Left ventricle myocardium superior (tissue), 1 donor: ENCODE measurements at regions not wholly inside any gene's neighbourhood (a gene's known extent, or its start where the extent isn't known, plus 50 kb on each side); places are given as distances from the start of the nearest gene placed in this dataset.
"Not testable (repeated sequence)": the region's sequence is repeated elsewhere in the genome, so short reads cannot be mapped to it uniquely, and the experiment has no call there.

Source experiments
- ATAC-seq: fragments of 200-7000 bp; cut with Tn5 transposase; one replicate; pipeline ENCODE4 v1.9.1; 2020; ENCODE audit warnings: mild to moderate bottlenecking, moderate library complexity
- DNase-seq: peaks from one replicate; pipeline ENCODE4 v3.0.0-alpha.2; 2020
- intact Hi-C: fragments of 100-400 bp; cut with micrococcal nuclease; formaldehyde crosslinking; loops from one replicate; pipeline ENCODE4 v1.11.0; 2022
- donor health status: DM: no; HTN: yes; CAD: no; lungs with severe emphysema.

DNA sequence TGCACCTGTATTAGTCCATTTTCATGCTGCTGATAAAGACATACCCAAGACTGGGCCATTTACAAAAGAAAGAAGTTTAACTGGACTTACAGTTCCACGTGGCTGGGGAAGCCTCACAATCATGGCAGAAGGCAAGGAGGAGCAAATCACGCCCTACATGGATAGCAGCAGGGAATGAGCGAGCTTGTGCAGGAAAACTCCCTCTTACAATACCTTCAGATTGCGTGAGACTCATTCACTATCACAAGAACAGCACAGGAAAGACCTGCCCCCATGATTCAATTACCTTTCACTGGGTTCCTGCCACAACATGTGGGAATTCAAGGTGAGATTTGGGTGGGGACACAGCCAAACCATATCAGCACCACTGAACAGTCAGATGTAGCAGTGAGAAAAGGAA lies 137.4 kb downstream of the DACT1 start:
- DNase-seq, intact Hi-C loops, ATAC-seq: not testable (repeated sequence)

DNA sequence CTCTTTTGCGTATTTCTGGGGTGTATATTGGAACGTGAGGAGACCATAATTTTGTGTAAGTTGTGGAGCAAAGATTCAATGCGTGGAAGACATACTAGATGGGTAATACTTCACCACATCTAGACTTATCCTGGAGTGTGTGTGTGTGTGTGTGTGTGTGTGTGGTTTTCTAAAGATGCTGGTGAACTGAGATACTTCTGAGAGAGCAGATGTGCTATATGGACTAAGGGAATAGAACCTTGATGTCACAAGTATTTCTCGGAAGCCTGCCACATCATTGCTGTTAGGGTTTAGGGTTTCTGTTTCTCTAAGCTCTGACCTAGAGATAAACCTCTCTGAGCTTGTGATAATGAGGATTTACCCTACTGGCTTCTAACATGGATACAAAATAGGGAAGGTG lies 138.8 kb downstream of the DACT1 start:
- intact Hi-C loops, result no loop called here
- ATAC-seq (no peak), DNase-seq (no peak)

DNA sequence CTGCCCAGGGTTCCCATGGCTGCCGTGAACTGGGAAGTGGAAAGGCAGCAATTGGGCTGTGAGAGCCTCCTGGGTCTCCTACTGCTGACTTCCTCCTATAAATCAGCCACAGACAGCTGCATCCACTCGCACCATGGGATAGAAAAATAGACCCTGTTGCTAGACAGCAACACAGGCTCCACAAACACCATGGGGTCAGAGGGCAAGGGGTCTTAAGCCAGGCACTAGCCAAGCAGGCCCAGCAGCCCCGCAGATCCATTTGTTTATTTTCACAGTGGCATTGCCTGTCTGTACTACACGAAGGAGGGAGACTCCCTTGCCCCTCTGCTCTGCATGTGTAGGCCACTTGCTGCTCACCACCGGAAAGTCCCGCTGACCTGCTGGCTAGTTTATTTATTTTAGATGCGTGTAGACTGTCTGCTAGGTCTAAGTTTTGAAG lies 139.8 kb downstream of the DACT1 start:
- DNase-seq (no peak), ATAC-seq (no peak)
- intact Hi-C loops, result no loop called here

DNA sequence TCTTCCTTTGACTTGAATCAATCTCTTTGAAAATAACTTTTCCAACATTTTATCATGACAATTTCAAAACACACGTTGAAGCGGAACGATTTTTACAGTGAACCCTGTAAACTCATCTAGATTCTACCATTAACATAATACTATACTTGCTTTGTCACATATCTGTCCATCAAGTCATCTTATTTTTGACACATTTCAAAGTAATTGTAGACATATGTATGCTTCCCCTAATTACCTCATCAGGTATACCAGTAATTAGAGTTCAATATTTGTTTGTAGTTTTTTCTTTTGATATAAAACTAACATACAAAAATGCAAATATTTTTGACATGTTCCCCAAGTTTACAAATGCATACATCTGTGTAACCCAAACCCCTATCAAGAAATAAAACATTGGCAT lies 140.4 kb downstream of the DACT1 start:
- no peak for DNase-seq
- ATAC-seq, result no peak
- intact Hi-C loops, result no loop called here

DNA sequence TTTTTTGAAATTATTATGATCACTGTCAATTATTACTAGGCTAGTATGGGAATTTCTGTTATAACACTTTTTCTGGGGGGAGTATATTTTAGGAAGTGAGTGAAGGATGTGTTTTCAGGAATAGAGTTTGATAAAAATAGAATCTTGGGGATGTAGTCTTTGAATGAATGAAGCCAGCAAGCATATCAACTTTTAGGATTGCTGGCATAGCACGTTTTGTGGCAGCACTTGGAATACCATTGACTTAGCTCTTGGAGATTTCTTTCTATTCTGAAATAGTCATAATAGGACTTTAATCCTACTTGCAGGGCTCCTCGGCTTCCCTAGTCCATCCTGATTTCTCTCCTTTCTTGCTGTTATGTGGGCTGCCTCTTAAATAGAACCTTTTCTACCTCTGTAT lies 141.6 kb downstream of the DACT1 start:
- intact Hi-C loops, result no loop called here
- ATAC-seq, result no peak
- no peak for DNase-seq

DNA sequence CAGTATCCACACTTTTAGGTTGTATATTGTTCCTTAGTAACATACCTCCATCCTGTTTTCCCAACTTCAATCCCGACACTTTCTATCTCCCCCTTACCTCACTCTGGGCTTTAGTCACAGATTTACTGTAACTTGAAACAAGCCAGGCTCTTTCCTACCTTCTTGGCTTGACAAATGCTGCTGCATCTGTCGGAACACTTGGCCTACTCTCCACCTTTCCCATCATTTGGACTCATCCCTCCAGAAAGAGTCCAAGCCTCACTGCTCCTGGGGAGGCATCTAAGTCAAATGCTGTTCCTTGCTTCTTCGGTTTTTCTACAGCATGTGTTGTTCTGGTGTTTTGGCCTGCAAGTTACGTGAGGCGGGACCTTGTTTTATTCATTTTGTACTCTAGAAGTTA lies 142.4 kb downstream of the DACT1 start:
- intact Hi-C loops, result no loop called here
- DNase-seq, result no peak
- ATAC-seq, result no peak

DNA sequence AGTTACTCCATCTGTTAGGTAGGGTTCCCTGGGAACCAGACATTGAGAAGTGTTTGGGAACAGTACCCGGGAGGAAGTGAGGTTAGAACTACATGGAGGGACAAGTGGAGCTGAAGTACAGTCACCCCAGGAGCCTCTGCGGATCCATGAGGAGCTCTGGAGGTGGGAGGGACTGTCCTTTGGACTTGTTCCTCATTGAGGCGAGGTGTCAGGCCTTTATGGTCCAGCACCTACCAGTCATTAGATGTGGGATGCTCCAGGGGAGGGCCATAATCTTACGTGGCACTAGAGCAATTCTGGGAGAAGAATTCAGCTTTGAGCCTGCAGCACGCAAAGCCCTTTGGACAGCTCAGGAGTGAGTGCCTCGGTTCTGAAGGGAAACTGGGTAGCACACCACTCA lies 142.8 kb downstream of the DACT1 start:
- intact Hi-C loops, result no loop called here
- DNase-seq, result no peak
- ATAC-seq, result no peak

DNA sequence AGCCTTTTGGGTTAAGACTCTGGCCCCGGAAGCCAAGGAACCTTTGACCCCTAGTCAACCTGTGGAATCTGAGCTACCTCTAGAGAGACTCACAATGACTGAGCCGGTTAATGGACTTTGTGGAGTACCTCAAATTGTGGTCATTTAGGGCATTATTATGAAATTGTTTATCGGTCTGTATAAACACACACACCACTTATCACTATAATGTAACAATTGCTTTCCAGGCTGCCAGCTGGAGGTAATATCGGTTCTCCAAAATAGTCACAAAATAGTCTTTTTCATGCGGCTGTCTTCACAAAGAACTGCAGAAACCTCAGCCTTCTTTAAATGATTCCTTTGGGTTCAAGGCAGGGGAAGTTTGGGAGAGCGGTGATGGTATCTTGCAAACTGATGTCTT lies 144.2 kb downstream of the DACT1 start:
- ATAC-seq, result no peak
- intact Hi-C loops, result no loop called here
- no peak for DNase-seq

DNA sequence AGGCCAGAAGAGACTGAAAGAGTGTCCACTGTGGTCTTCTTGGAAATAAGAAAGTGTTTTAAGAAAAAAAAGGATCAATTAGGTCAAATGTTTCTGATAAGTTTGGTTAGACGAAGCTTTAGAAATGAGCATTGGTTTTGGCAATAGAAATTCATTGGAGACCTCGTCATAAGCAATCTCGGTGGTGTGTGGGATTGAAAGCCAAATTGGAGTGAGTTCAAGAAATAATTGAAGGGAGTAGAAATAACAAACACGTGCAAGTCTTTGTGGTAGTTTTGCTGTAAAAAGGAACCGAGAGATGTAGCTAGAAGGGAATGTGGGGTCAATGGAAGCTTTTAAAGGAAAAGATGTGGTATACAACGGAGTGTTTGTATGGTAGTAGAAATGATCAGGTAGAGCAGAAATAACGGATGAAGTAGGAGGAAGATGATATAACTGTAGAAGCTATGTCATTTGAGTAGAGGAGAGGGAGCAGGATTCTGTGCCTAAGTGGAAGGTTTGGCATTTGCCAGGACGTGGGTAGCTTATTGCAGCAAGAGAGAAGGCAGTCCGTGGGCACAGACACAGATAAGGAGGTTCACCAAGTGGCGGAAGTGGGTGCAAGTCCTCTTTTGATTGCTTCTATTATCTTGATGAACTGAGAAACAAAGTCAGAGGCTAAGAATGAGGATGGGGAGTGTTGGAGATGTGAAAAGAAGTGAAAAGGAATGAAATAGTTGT lies 146.2 kb downstream of the DACT1 start:
- ATAC-seq, result no peak
- no peak for DNase-seq
- intact Hi-C loops, result no loop called here

DNA sequence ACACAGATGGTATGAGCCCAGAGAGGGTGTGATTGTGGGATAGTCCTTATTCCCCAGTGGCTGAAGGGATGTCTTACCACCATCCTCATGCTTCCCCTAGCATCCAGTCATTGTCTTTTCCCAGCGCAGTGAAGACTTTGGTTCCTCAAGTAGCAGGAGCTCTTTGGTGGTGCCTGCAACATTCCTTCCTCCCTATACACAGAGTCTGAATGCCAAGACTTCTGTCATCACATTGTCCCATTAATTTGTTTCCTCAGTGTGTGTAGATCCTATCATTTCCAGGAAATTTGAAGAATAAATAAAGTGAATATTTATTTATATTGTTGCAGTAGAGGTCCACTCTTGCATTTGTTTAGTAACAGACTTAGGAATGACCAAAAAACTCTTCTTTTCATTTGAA lies 147.2 kb downstream of the DACT1 start:
- no peak for DNase-seq
- ATAC-seq, result no peak

DNA sequence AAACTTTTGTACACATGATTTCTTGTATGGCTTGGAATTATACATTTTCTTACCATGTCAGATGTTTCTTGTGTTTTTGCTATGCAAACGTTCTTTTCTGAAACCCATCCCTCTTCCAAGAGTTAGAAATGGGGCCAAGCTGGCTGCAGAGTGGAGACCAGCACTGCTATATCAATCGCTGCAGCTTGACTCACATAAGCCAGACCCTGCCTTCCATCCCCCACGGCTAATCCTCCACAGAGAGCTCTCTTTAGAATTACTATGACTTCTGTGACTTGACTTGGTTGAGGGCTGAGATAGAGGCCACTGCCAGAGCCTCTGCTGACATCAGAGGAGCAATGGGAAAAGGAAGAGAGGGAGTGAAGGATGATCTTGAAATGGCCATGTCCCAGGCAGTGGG lies 147.9 kb downstream of the DACT1 start:
- intact Hi-C loops, result no loop called here
- DNase-seq, result no peak
- no peak for ATAC-seq

More for the DNA sequence above, 147.2 kb downstream of the DACT1 start:
- intact Hi-C loops, result no loop called here

DNA sequence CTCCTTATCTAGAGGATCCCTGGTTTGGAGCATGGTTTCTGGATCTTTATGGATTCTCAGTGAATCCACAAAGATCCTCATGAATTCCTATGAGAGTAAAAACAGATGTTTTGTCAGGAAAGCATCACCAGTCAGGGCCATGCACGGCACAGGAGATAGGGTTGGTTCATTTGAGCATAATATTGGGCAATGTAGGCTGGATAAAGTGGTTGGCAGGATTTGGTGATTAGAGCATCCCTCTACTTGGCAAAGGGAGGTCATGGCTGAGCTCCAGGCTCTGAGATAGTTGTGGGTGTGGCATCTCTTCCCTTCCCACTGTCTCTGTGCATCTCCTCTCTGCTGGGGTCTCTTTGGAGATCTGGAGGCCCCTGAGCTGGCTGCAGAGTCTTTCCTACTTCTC lies 149.8 kb downstream of the DACT1 start:
- ATAC-seq (no peak), DNase-seq (no peak)
- intact Hi-C loops, result no loop called here

DNA sequence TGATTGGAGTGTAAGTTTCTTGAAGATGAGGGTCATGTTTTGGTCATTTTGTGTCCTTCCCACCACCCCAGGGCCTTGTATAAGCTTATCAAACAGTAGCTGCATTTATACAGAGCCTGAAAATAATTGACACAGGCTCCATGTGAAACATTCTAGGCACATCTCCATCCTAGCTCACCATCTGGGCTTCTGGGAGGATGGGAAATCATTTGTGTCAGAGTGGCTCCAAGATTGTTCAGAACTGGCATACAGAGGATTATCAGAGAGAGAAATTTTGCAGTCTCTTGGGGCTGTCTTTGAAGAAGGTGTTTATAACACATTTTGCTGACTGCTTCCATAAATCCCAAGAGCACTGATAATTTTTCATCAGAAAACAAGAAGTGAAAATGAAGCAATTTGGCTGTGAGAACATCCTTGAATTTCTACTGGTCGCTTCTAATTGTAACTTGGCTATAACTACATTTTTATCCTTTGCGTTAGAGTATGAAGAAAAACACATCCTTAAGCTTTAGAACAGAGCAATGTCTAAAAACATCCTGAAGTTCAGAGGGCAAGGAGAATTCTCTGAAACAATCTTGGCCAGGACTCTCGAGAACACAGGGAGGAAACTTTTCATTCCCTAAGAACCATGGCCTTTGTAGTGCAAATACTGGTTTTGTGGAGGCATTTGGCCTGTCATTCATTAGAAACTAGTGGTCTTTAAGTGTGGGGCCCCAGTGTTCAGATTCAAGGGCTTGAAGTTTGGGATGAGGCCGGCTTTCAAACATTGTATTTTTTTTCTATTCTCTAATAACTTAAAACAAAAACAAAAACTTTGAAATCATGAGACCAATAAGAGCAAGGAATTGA lies 151.1 kb downstream of the DACT1 start:
- ATAC-seq, result no peak
- intact Hi-C loops, result no loop called here
- no peak for DNase-seq

DNA sequence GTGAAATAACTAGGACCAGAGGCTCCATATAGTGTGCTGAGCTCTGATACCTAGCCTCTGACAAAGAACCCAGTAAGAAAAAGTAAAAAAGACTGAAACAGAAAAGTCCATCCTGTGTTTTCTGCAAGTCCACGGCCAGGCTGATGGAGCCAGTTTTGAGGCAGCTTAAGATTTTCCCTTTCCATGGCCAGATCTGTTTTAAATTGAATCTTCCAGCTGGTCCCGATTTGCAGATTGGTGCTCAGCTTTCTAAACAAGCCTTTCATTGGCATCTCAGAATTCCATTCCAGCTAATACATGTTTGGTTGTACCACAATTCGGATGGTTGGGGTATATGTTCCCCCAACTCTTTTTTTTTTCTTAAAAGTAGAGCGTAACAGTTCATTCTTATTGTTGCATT lies 152.0 kb downstream of the DACT1 start:
- ATAC-seq, result no peak
- intact Hi-C loops, result no loop called here
- no peak for DNase-seq

DNA sequence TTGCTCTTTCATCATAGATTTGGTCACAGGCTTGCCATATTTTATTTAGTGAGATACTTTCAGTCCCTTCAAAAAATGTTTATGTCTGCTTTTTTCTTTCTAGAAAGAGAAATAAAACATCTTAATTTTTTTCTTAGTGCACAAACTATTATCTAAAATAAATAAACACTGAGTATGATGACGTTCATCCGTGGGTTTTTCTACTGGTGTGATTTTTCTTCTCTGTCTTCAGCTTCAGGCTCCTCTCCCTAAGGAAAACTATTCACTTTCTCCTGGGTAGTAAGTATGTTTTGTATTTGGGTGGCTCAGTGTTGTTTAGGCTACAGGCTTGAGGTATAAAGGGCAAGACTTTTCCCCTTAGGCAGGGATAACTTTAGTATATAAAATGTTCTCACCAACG lies 154.7 kb downstream of the DACT1 start:
- ATAC-seq, result peak; percentile 21
- intact Hi-C loops, result no loop called here

DNA sequence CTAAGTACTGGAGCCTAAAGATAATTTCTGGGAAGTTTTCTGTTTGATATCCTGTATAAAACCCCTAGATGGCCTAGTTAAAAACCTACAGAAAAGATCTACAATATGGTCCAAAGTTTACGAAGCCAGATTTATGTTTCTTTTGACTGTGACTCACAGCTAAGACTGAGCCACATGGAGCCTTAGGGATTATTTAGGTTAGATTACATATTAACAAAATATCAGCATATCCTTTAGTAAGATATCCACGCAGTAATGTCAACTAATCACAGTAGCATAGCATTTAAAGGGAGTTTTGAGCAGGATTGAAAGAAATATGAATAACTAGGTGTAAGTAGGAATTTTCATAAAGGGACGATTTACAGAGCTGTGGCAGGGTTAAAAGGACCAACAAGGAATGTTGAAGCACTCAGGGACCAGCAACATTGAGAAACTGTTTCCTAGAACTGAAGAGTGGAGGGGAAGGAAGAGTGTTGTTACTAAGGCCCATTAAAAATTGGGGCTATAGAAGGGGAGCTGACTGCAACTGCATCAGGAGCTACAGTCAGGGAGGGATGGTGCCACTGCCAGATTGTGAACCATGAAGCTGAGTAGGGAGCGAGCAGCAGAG lies 155.5 kb downstream of the DACT1 start:
- DNase-seq, result no peak
- intact Hi-C loops, result no loop called here
- ATAC-seq, result no peak

More for the DNA sequence above, 154.7 kb downstream of the DACT1 start:
- DNase-seq, result no peak

DNA sequence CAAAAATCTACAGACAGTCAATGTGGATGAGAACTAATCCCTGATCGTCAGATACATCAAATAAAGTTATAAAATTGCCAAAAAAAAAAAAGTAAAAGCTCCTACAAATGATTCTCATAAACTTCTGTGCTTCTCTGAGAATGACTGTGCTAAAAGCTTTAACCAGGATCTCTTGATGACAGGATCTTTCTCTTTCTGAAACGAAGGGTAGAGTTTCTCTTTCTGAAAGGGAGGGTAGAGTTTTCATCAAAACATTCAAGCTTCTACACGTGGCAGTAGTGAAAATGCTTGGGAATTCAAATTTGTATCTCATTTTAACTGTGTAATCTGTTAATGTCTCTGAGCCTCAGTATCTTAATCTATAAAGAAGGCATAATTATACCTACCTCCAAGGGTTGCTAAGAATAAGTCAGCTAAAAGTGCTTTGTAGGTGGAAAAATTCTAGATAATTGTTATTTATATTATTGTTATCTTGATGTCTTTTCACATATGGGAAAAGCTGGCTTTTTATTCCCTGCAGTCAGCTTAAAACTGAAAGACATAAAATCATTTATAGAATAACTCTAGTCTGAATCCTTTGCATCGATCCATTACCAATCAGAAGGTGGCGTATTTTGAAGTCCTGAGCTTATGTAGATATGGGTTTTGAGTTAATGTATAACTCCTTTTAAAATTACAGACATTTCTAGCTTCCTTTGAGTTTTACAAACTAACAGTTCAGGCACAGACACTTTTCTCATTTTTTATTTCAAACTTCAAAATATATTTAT lies 157.4 kb downstream of the DACT1 start:
- DNase-seq, result no peak
- intact Hi-C loops, result no loop called here
- no peak for ATAC-seq

DNA sequence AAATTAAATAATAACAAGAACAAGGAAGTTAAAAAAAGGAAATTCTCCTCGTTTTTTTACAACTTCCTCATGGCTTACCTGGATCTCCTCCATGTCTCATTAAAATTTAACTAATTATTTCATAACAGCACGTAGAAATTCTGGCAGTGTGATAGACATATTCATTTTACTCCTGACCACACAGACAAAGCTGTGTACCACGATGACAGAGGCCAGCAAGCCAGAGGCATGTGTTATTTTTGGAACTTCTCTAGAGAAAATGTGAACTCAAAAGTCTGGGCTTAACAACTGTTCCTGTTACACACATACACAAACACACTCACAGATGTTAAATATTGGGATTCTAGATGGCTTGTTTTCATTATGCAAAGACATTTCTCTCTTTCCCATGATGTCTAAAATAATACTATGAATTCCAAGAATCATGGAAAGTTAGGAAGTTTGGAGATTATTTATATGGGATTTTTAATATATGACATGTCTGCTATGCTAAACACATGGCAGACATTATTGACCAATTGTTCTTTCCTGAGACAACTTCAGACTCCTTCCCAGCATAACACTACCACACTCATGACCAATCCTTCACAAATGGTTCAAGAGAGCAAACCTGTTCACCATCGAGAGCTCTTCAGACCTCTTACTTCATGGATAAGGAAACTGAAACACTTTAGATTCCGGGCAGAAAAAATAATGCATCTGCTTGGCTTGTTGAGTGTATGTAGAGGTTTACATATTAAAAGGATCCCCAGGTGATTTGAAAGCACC lies 158.7 kb downstream of the DACT1 start:
- intact Hi-C loops, result no loop called here
- ATAC-seq (no peak), DNase-seq (no peak)

DNA sequence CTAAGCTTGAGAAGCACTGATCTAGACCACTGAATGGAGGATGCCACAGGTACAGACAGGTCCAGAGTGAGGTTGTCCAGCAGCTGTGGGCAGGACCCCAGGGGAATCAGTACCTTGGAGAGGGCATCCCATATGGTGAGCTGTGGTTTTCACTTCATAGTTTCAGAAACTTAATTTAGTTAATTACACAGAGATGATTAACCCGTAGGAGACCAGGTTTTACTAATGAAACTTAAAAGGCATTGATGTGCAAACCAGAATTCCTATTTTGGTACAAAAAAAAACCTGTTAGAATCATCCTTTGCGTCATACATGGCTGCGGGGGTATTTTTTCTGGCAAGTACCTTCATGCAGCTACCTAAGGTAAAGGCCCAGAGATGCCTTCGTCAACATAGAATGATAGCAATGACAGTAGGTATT lies 159.3 kb downstream of the DACT1 start:
- intact Hi-C loops, result no loop called here
- DNase-seq, result no peak

More for the DNA sequence above, 159.3 kb downstream of the DACT1 start:
- ATAC-seq, result no peak
